A549 (cell line): ENCODE measurements at regions not wholly inside any gene's neighbourhood (a gene's known extent, or its start where the extent isn't known, plus 50 kb on each side); places are given as distances from the start of the nearest gene placed in this dataset.

Experiments used
- ATAC-seq, 2 experiments: fragments of 200-7000 bp in 1 of 2; fragments of >200 bp in 1 of 2; cut with Nextera tagmentation in 1 of 2; cut with Tn5 transposase in 1 of 2; 3 replicates each; pipeline versions ENCODE4 v1.8.0 to v1.9.1; 2018 to 2020; ENCODE audit warnings: mild to moderate bottlenecking in 1 of 2, moderate library complexity in 1 of 2
- CTCF ChIA-PET: fragments of 300-600 bp; sonication (Branson Sonifier 250); formaldehyde crosslinking; extraction: SDS; loops from one replicate; lab custom pipeline; 2021; ENCODE audit warnings: antibody characterized with exemption, inconsistent platforms; lab: Yijun Ruan, JAX
- POLR2A ChIA-PET: fragments of 350-600 bp; formaldehyde crosslinking; extraction: SDS; loops from one replicate; lab custom pipeline; 2021; ENCODE audit warnings: antibody characterized with exemption, inconsistent platforms; lab: Yijun Ruan, JAX
- DNase-seq, 2 experiments: peaks; one replicate each; pipeline versions ENCODE4 v3.0.0 to v3.0.0-alpha.2; 2011 to 2016; ENCODE audit warnings: low read depth in 1 of 2, low spot score in 1 of 2
- FAIRE-seq: peaks from 2 replicates; lab custom pipeline; 2011; peaks lifted over from hg19 to GRCh38; lab: Jason Lieb, UNC
- H3K27ac ChIP-seq, 2 experiments: fragments of >200 bp; sonication (Bioruptor Twin); formaldehyde crosslinking; 3 replicates each; pipeline ENCODE4 v1.5.1; 2016 to 2017
- H3K4me1 ChIP-seq: fragments of >200 bp; sonication (Bioruptor Twin); formaldehyde crosslinking; 3 replicates; pipeline ENCODE4 v1.6.1; 2016
- H3K4me2 ChIP-seq: fragments of >200 bp; sonication (Bioruptor Twin); formaldehyde crosslinking; 3 replicates; pipeline ENCODE4 v1.6.1; 2016
- H3K4me3 ChIP-seq: fragments of >200 bp; sonication (Bioruptor Twin); formaldehyde crosslinking; 3 replicates; pipeline ENCODE4 v1.5.1; 2016
- H3K9me3 ChIP-seq: fragments of >200 bp; sonication (Bioruptor Twin); formaldehyde crosslinking; 3 replicates; pipeline ENCODE4 v1.6.1; 2016
- BHLHE40 ChIP-seq: IDR thresholded peaks from 2 replicates; pipeline ENCODE4 v1.6.1; 2012; ENCODE audit warnings: low read depth, low read length, inconsistent platforms
- CEBPB ChIP-seq, 2 experiments: fragments of >200 bp in 1 of 2; sonication (Bioruptor Twin) in 1 of 2; formaldehyde crosslinking in 1 of 2; IDR thresholded peaks; 2 replicates each; pipeline ENCODE4 v1.6.1; 2012 to 2016
- CHD4 ChIP-seq: fragments of 200-600 bp; sonication (generic); IDR thresholded peaks from 2 replicates; pipeline ENCODE4 v1.6.1; 2016; ENCODE audit warnings: antibody characterized with exemption, mild to moderate bottlenecking, borderline replicate concordance
- EHMT2 ChIP-seq: fragments of 200-600 bp; sonication (generic); IDR thresholded peaks from 2 replicates; pipeline ENCODE4 v1.6.1; 2016; ENCODE audit warnings: antibody characterized with exemption, low read depth, mild to moderate bottlenecking, moderate library complexity
- GATA3 ChIP-seq: IDR thresholded peaks from 2 replicates; pipeline ENCODE4 v1.6.1; 2012; ENCODE audit warnings: borderline replicate concordance
- HDAC2 ChIP-seq: fragments of 200-600 bp; sonication (generic); IDR thresholded peaks from 2 replicates; pipeline ENCODE4 v1.6.1; 2016
- HEYL ChIP-seq: fragments of 250-450 bp; sonication (Bioruptor Pico); IDR thresholded peaks from 2 replicates; pipeline ENCODE4 v1.8.0; 2021; ENCODE audit warnings: mild to moderate bottlenecking, moderate library complexity
- HOXB5 ChIP-seq: fragments of 250-450 bp; sonication (Bioruptor Pico); IDR thresholded peaks from 2 replicates; pipeline ENCODE4 v1.5.0; 2020; ENCODE audit warnings: mild to moderate bottlenecking, moderate library complexity
- JUN ChIP-seq, 2 experiments: fragments of >200 bp; sonication (Bioruptor Twin); formaldehyde crosslinking; IDR thresholded peaks; 2 replicates in 1 of 2; 3 replicates in 1 of 2; pipeline ENCODE4 v1.6.1; 2016 to 2017
- JUNB ChIP-seq: fragments of >200 bp; sonication (Bioruptor Twin); formaldehyde crosslinking; IDR thresholded peaks from 2 replicates; pipeline ENCODE4 v1.6.1; 2016
- KDM1A ChIP-seq: fragments of 200-600 bp; sonication (generic); IDR thresholded peaks from 2 replicates; pipeline ENCODE4 v1.6.1; 2016; ENCODE audit warnings: low read depth, mild to moderate bottlenecking
- KDM5A ChIP-seq: fragments of 200-600 bp; sonication (generic); IDR thresholded peaks from 2 replicates; pipeline ENCODE4 v1.6.1; 2016; ENCODE audit warnings: antibody characterized with exemption, mild to moderate bottlenecking
- MAFK ChIP-seq: fragments of 450-650 bp; IDR thresholded peaks from 2 replicates; pipeline ENCODE4 v1.6.1; 2014; ENCODE audit not compliant: partially characterized antibody
- NR3C1 ChIP-seq: fragments of >200 bp; sonication (Bioruptor Twin); formaldehyde crosslinking; IDR thresholded peaks from 3 replicates; pipeline ENCODE4 v1.6.1; 2017
- POLR2AphosphoS2 ChIP-seq: conservative IDR thresholded peaks from 2 replicates; pipeline ENCODE4 v1.6.1; 2012; ENCODE audit warnings: low read length, improper control_type of control experiment, inconsistent platforms
- RAD21 ChIP-seq, 2 experiments: fragments of >200 bp in 1 of 2; sonication (Bioruptor Twin) in 1 of 2; formaldehyde crosslinking in 1 of 2; IDR thresholded peaks in 1 of 2; conservative IDR thresholded peaks in 1 of 2; 2 replicates in 1 of 2; 3 replicates in 1 of 2; pipeline ENCODE4 v1.6.1; 2012 to 2018; ENCODE audit warnings: inconsistent platforms in 1 of 2
- RARB ChIP-seq: fragments of 250-450 bp; sonication (Bioruptor Pico); IDR thresholded peaks from 2 replicates; pipeline ENCODE4 v1.8.0; 2021; ENCODE audit warnings: mild to moderate bottlenecking, moderate library complexity
- RFX5 ChIP-seq: fragments of 450-650 bp; IDR thresholded peaks from 2 replicates; pipeline ENCODE4 v1.7.1; 2014; ENCODE audit warnings: antibody characterized with exemption, mild to moderate bottlenecking, moderate library complexity
- ZC3H11A ChIP-seq: fragments of 450-650 bp; IDR thresholded peaks from 2 replicates; pipeline ENCODE4 v1.6.1; 2014; ENCODE audit warnings: antibody characterized with exemption, mild to moderate bottlenecking
- ZFP36 ChIP-seq: fragments of 450-650 bp; IDR thresholded peaks from 2 replicates; pipeline ENCODE4 v1.6.1; 2014; ENCODE audit warnings: borderline replicate concordance; ENCODE audit not compliant: partially characterized antibody
- ZNF302 ChIP-seq: fragments of 250-450 bp; sonication (Bioruptor Pico); IDR thresholded peaks from 2 replicates; pipeline ENCODE4 v1.9.0; 2021; ENCODE audit warnings: inconsistent platforms, mild to moderate bottlenecking, moderate library complexity
- WGBS: methylation state at CpG from one replicate; pipeline ENCODE4 v1.1.6; 2017; ENCODE audit errors: missing lambda C conversion rate; 5-methylcytosine and 5-hydroxymethylcytosine counted together
- TF ChIP-seq, protein P1 (sequence below): fragments of 450-650 bp; IDR thresholded peaks from 2 replicates; pipeline ENCODE4 v1.6.1; 2014; ENCODE audit warnings: antibody characterized with exemption
- TF ChIP-seq, protein P2 (sequence below): fragments of 150-350 bp; IDR thresholded peaks from 2 replicates; pipeline ENCODE4 v1.6.1; 2014; ENCODE audit warnings: low read depth, mild to moderate bottlenecking, low read length
- TF ChIP-seq, protein P3 (sequence below): fragments of >200 bp; sonication (Bioruptor Twin); formaldehyde crosslinking; IDR thresholded peaks from 2 replicates; pipeline ENCODE4 v1.6.1; 2016
- TF ChIP-seq, protein P4 (sequence below): IDR thresholded peaks from 2 replicates; pipeline ENCODE4 v1.6.1; 2012
- TF ChIP-seq, protein P5 (sequence below): fragments of >200 bp; sonication (Bioruptor Twin); formaldehyde crosslinking; IDR thresholded peaks from 3 replicates; pipeline ENCODE4 v1.6.1; 2016
- TF ChIP-seq, protein P6 (sequence below): IDR thresholded peaks from 2 replicates; pipeline ENCODE4 v1.6.1; 2012; ENCODE audit warnings: low read depth, borderline replicate concordance

DNA sequence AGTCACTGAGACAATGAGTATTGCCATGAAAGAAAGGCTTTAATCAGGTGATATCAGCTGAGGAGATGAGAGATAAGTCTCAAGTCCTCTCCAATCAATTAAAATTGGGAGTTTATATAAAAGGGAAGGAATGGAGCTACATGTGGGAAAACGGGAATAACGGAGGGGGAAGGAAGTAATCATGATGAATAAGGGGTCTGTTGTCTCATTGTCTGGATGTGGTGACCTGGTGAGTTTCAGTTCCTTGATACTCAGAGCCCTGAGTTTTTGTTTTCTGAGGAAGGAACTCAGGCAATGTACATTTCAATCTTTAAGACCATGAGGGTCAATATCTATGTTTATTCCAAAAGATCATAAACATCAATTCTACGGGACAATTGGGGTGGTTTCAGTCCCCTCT lies 198.8 kb downstream of the KITLG start:
- Histone ChIP-seq H3K4me3 (no peak overlapping the region), H3K4me1 (no peaks in the 10 kb centered on the region)
- ChIA-PET POLR2A (no interaction called here), CTCF (no interaction called here)
- ATAC-seq, result no peak
- TF ChIP-seq, protein P1, sequence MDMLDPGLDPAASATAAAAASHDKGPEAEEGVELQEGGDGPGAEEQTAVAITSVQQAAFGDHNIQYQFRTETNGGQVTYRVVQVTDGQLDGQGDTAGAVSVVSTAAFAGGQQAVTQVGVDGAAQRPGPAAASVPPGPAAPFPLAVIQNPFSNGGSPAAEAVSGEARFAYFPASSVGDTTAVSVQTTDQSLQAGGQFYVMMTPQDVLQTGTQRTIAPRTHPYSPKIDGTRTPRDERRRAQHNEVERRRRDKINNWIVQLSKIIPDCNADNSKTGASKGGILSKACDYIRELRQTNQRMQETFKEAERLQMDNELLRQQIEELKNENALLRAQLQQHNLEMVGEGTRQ, result no peak
- TF ChIP-seq, all 56 proteins: peak for 0
- H3K27ac ChIP-seq, result no peak overlapping the region
- FAIRE-seq, result no peak
- no peak overlapping the region for H3K4me2 ChIP-seq
- no peak for DNase-seq
- 73% methylated on average over 3 of the region's 3 CpGs for WGBS
- H3K9me3 ChIP-seq, result no peaks in the 10 kb centered on the region

DNA sequence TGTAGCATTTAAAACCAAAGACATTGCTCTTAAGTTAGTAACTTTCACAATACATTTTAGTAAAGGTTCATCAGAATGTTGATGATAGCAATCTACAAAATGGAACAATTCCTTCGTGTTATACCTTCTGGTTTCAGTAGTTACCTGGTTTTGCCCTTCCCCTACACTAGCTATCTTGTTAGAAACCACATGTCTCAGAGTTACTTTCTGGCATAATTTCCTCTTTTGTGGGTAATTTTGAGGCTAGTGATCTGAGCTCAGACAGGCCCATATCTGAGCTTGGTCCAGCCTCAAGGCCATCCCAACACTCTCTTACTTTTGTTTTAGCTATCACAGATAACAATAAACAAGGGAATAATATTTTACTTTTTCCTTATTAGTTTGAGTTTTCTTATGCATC lies 196.9 kb downstream of the KITLG start:
- TF ChIP-seq CHD4 (no peak), KDM1A (no peak), ZC3H11A (no peak), RARB (no peak), CEBPB (IDR thresholded peaks at IDR 0.05) (no peak), HDAC2 (no peak), NR3C1 (no peak), RAD21 (conservative IDR thresholded peaks at IDR 0.05 in 1 of 2, IDR thresholded peaks at IDR 0.05 in 1 of 2) (no peak)
- TF ChIP-seq, protein P2, sequence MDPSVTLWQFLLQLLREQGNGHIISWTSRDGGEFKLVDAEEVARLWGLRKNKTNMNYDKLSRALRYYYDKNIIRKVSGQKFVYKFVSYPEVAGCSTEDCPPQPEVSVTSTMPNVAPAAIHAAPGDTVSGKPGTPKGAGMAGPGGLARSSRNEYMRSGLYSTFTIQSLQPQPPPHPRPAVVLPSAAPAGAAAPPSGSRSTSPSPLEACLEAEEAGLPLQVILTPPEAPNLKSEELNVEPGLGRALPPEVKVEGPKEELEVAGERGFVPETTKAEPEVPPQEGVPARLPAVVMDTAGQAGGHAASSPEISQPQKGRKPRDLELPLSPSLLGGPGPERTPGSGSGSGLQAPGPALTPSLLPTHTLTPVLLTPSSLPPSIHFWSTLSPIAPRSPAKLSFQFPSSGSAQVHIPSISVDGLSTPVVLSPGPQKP, result no peak
- TF ChIP-seq, protein P3, sequence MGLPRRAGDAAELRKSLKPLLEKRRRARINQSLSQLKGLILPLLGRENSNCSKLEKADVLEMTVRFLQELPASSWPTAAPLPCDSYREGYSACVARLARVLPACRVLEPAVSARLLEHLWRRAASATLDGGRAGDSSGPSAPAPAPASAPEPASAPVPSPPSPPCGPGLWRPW, result no peak
- TF ChIP-seq, protein P4, sequence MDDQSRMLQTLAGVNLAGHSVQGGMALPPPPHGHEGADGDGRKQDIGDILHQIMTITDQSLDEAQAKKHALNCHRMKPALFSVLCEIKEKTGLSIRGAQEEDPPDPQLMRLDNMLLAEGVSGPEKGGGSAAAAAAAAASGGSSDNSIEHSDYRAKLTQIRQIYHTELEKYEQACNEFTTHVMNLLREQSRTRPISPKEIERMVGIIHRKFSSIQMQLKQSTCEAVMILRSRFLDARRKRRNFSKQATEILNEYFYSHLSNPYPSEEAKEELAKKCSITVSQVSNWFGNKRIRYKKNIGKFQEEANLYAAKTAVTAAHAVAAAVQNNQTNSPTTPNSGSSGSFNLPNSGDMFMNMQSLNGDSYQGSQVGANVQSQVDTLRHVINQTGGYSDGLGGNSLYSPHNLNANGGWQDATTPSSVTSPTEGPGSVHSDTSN, result no peak
- Histone ChIP-seq H3K4me2 (no peak overlapping the region), H3K4me3 (no peak overlapping the region), H3K4me1 (no peaks in the 10 kb centered on the region), H3K27ac (no peak overlapping the region), H3K9me3 (no peaks in the 10 kb centered on the region)
- ATAC-seq (no peak), DNase-seq (no peak), FAIRE-seq (no peak)
- ChIA-PET CTCF (interaction anchor here (0.7 kb wide), 1 partner anchor 610 kb away, joined by 3 read pairs; no protein-coding TSS in a partner anchor), POLR2A (no interaction called here)
- WGBS, result 81% methylated on average over 1 of the region's 1 CpG

DNA sequence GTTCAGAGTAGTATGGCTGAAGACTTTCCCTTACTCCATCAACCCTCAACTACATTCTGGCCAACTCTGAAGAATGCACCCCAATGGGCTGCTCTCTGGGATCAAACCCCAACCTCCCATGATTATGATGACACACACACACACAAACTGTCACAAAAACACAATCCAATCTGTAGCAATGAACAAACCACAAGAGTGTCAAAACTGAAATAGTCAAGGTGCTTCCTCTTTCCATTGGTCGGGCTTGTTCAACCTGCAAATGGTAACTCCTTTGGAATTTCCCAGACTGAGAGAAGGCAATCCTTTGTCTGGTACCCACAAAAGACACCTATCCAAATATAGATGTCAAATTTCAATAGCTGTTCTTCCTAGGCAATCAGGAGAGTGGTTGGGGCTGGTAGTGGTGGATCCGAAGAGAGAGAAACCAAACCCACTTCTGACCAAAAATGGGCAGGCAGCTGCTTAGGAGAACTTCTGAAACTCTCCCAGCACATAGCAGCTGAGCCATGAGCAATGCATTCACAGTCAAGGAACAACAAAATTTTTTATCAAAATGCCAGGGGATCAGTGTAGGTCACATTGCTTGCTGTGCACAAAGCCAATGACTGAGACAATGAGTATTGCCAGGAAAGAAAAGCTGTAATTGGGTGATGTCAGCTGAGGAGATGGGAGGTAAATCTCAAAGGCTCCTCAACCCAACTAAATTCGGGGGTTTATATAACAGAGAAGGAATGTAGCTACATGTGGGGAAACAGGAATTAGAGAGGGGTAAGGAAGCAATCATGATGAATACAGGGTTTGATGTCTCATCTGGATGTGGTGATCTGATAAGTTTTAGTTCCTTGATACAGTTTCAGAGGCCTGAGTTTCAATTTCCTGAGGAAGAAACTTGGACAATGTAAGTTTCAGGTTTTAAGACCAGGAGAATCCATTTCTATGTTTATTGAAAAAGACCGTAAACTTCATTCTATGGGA lies 191.4 kb downstream of the KITLG start:
- TF ChIP-seq HEYL (CRISPR knock-in tag) (no peak), JUNB (no peak), JUN (IDR thresholded peaks at IDR 0.05) (no peak), BHLHE40 (no peak), KDM1A (no peak), MAFK (no peak), HOXB5 (no peak), ZFP36 (no peak), RFX5 (no peak), ZNF302 (CRISPR knock-in tag) (no peak), GATA3 (no peak), EHMT2 (no peak), POLR2AphosphoS2 (no peak), KDM5A (no peak)
- TF ChIP-seq, protein P5, sequence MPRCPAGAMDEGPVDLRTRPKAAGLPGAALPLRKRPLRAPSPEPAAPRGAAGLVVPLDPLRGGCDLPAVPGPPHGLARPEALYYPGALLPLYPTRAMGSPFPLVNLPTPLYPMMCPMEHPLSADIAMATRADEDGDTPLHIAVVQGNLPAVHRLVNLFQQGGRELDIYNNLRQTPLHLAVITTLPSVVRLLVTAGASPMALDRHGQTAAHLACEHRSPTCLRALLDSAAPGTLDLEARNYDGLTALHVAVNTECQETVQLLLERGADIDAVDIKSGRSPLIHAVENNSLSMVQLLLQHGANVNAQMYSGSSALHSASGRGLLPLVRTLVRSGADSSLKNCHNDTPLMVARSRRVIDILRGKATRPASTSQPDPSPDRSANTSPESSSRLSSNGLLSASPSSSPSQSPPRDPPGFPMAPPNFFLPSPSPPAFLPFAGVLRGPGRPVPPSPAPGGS, result no peak
- TF ChIP-seq, protein P6, sequence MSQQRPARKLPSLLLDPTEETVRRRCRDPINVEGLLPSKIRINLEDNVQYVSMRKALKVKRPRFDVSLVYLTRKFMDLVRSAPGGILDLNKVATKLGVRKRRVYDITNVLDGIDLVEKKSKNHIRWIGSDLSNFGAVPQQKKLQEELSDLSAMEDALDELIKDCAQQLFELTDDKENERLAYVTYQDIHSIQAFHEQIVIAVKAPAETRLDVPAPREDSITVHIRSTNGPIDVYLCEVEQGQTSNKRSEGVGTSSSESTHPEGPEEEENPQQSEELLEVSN, result no peak
- no peak for ATAC-seq
- CTCF ChIA-PET, result interaction anchor here (0.9 kb wide), 1 partner anchor 13 kb away, joined by 3 read pairs; no protein-coding TSS in a partner anchor
- Histone ChIP-seq H3K27ac (no peak overlapping the region), H3K4me3 (no peak overlapping the region), H3K9me3 (no peaks in the 10 kb centered on the region), H3K4me1 (peaks cover 12% of the 10 kb centered on the region; the same call in 1 of the 3 replicates), H3K4me2 (no peak overlapping the region)
- no peak for DNase-seq
- POLR2A ChIA-PET, result no interaction called here
- 77% methylated on average over 4 of the region's 4 CpGs for WGBS
- FAIRE-seq, result no peak
